Loucy (cell line): ENCODE measurements at regions not wholly inside any gene's neighbourhood (a gene's known extent, or its start where the extent isn't known, plus 50 kb on each side); places are given as distances from the start of the nearest gene placed in this dataset.

Source experiments
- H2AFZ ChIP-seq: fragments of 200-600 bp; sonication (generic); 2 replicates; pipeline ENCODE4 v1.6.0; 2016; ENCODE audit warnings: antibody characterized with exemption, mild to moderate bottlenecking, low read length, moderate library complexity
- H3F3A ChIP-seq: fragments of 200-600 bp; 2 replicates; pipeline ENCODE4 v1.6.0; 2016; ENCODE audit warnings: antibody characterized with exemption, low read depth, mild to moderate bottlenecking
- H3K27me3 ChIP-seq: fragments of 200-600 bp; sonication (generic); 2 replicates; pipeline ENCODE4 v1.6.1; 2014; ENCODE audit warnings: low read length, mild to moderate bottlenecking; ENCODE audit not compliant: insufficient read depth, poor library complexity, severe bottlenecking
- H3K36me3 ChIP-seq: fragments of 200-600 bp; sonication (generic); 2 replicates; pipeline ENCODE4 v1.6.1; 2016; ENCODE audit warnings: low read length; ENCODE audit not compliant: insufficient read depth
- H3K4me1 ChIP-seq: fragments of 200-600 bp; sonication (generic); 2 replicates; pipeline ENCODE4 v1.5.1; 2014; ENCODE audit warnings: low read length, mild to moderate bottlenecking; ENCODE audit not compliant: insufficient read depth, poor library complexity, severe bottlenecking
- H3K4me2 ChIP-seq: fragments of 200-600 bp; sonication (generic); 2 replicates; pipeline ENCODE4 v1.6.0; 2014; ENCODE audit warnings: antibody characterized with exemption, low read length, low read depth, mild to moderate bottlenecking; ENCODE audit not compliant: poor library complexity, severe bottlenecking
- H3K4me3 ChIP-seq: fragments of 200-600 bp; sonication (generic); 2 replicates; pipeline ENCODE4 v1.5.1; 2014; ENCODE audit warnings: low read length, mild to moderate bottlenecking, mixed read lengths; ENCODE audit not compliant: poor library complexity, severe bottlenecking
- H3K79me2 ChIP-seq: fragments of 200-600 bp; sonication (generic); 2 replicates; pipeline ENCODE4 v1.6.1; 2014; ENCODE audit warnings: low read length; ENCODE audit not compliant: insufficient read depth
- H3K9ac ChIP-seq: fragments of 200-600 bp; sonication (generic); 2 replicates; pipeline ENCODE4 v1.6.0; 2014; ENCODE audit warnings: mild to moderate bottlenecking, low read depth, low read length, moderate library complexity; ENCODE audit not compliant: poor library complexity, severe bottlenecking
- H3K9me2 ChIP-seq: fragments of 200-600 bp; sonication (generic); replicated peaks from 2 replicates; pipeline ENCODE4 v1.6.1; 2016; ENCODE audit warnings: low read depth, low read length, mixed read lengths
- H3K9me3 ChIP-seq: fragments of 200-600 bp; sonication (generic); 2 replicates; pipeline ENCODE4 v1.6.1; 2014; ENCODE audit warnings: mild to moderate bottlenecking, antibody characterized with exemption, low read length, low read depth; ENCODE audit not compliant: insufficient read depth
- H4K20me1 ChIP-seq: fragments of 200-600 bp; sonication (generic); 2 replicates; pipeline ENCODE4 v1.6.0; 2014; ENCODE audit warnings: antibody characterized with exemption, low read length, mild to moderate bottlenecking; ENCODE audit not compliant: insufficient read depth, poor library complexity, severe bottlenecking
- EZH2phosphoT487 ChIP-seq: fragments of 200-600 bp; IDR thresholded peaks from 2 replicates; pipeline ENCODE4 v1.6.1; 2018; ENCODE audit warnings: antibody characterized with exemption, mild to moderate bottlenecking, moderate library complexity, borderline replicate concordance
- TF ChIP-seq, protein P1 (sequence below): fragments of 200-600 bp; sonication (generic); conservative IDR thresholded peaks from 2 replicates; pipeline ENCODE4 v1.5.1; 2014; ENCODE audit warnings: mild to moderate bottlenecking, antibody characterized with exemption, low read length

DNA sequence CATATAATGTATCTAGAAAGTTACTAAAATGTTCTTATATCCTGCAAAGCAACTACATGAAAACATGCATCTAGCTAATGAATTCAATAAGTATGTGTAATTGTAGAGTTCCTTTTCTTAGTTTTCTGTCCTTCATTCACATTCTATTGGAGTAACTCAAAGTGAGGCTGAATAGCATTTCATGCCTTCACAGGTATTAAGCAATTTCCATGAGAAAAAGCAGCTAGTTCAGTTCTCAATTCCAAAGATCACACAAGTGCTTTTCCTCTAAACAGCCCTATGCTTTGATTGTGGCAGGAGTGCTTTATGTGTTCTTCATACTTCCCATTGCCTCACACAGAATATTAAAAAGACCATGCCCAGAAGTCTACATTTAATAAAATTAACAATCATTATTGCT, 274.9 kb downstream of the RFPL4B start:
- TF ChIP-seq, protein P1, sequence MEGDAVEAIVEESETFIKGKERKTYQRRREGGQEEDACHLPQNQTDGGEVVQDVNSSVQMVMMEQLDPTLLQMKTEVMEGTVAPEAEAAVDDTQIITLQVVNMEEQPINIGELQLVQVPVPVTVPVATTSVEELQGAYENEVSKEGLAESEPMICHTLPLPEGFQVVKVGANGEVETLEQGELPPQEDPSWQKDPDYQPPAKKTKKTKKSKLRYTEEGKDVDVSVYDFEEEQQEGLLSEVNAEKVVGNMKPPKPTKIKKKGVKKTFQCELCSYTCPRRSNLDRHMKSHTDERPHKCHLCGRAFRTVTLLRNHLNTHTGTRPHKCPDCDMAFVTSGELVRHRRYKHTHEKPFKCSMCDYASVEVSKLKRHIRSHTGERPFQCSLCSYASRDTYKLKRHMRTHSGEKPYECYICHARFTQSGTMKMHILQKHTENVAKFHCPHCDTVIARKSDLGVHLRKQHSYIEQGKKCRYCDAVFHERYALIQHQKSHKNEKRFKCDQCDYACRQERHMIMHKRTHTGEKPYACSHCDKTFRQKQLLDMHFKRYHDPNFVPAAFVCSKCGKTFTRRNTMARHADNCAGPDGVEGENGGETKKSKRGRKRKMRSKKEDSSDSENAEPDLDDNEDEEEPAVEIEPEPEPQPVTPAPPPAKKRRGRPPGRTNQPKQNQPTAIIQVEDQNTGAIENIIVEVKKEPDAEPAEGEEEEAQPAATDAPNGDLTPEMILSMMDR, result no peak
- TF ChIP-seq EZH2phosphoT487, result no peak
- no peaks in the 10 kb centered on the region for H3K79me2 ChIP-seq
- H3K27me3 ChIP-seq, result no peaks in the 10 kb centered on the region
- no peaks in the 10 kb centered on the region for H3K4me1 ChIP-seq
- no peaks in the 10 kb centered on the region for H3K9me2 ChIP-seq
- H4K20me1 ChIP-seq, result no peaks in the 10 kb centered on the region
- no peaks in the 10 kb centered on the region for H3K36me3 ChIP-seq
- H3F3A ChIP-seq, result no peaks in the 10 kb centered on the region
- no peak overlapping the region for H3K9ac ChIP-seq
- H2AFZ ChIP-seq, result no peak overlapping the region
- H3K4me2 ChIP-seq, result no peak overlapping the region
- no peaks in the 10 kb centered on the region for H3K9me3 ChIP-seq
- H3K4me3 ChIP-seq, result no peak overlapping the region

DNA sequence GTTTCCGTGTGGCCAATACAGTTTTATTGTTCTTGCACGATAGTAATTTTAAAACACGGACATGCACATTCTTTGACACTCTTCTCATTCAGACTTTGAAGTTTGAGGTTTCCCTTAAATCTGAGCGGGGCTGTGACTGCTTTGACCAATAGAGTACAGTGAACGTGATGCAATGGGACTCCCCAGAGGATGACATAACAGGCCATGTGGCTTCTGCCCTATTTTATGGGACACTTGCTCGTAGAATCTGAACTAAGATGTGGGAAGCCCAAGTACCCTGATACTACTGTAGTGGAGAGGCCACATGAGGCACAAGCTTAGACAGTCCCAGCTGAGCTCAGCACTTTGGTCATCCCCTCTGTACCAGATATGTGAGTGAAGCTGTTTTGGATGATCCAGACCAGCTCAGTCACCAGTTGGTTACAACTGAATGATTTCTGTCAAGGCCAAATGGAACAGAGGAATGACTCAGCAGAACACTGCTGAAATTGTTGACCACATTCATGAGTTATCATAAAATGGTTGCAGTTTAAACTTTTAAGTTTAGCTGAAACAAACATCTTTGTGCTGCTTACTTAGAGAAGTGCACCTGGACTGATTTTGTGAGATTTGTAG, 279.4 kb downstream of the RFPL4B start:
- H3K9me2 ChIP-seq, result no peaks in the 10 kb centered on the region
- no peak overlapping the region for H3K4me3 ChIP-seq
- no peak overlapping the region for H3K9ac ChIP-seq
- no peaks in the 10 kb centered on the region for H3K79me2 ChIP-seq
- H3K4me2 ChIP-seq, result no peak overlapping the region
- no peaks in the 10 kb centered on the region for H4K20me1 ChIP-seq
- no peaks in the 10 kb centered on the region for H3K4me1 ChIP-seq
- no peaks in the 10 kb centered on the region for H3F3A ChIP-seq
- H3K9me3 ChIP-seq, result no peaks in the 10 kb centered on the region
- no peaks in the 10 kb centered on the region for H3K36me3 ChIP-seq
- no peaks in the 10 kb centered on the region for H3K27me3 ChIP-seq
- no peak overlapping the region for H2AFZ ChIP-seq
- TF ChIP-seq, protein P1, result no peak
- TF ChIP-seq EZH2phosphoT487, result no peak

- no peaks in the 10 kb centered on the region for H3K79me2 ChIP-seq
- no peaks in the 10 kb centered on the region for H3K4me1 ChIP-seq
- TF ChIP-seq EZH2phosphoT487, result no peak
- TF ChIP-seq, protein P1, result no peak
- no peaks in the 10 kb centered on the region for H4K20me1 ChIP-seq
- no peak overlapping the region for H2AFZ ChIP-seq
- no peak overlapping the region for H3K9ac ChIP-seq
- no peaks in the 10 kb centered on the region for H3K9me3 ChIP-seq
- no peaks in the 10 kb centered on the region for H3K27me3 ChIP-seq
- no peak overlapping the region for H3K4me2 ChIP-seq
- no peak overlapping the region for H3K4me3 ChIP-seq
- no peaks in the 10 kb centered on the region for H3K9me2 ChIP-seq
- no peaks in the 10 kb centered on the region for H3K36me3 ChIP-seq
- no peaks in the 10 kb centered on the region for H3F3A ChIP-seq
Observed at GRCh38 chr6:112634376-112634775, 287.2 kb downstream of the RFPL4B start.
